HL-60/S4 treated with retinoic acid at 250 ng/mL for 4 days and 3 days (cell line): ENCODE measurements at regions not wholly inside any gene's neighbourhood (a gene's known extent, or its start where the extent isn't known, plus 50 kb on each side); places are given as distances from the start of the nearest gene placed in this dataset.
"Not testable (repeated sequence)": the region's sequence is repeated elsewhere in the genome, so short reads cannot be mapped to it uniquely, and the experiment has no call there.

Experiments used
- in situ Hi-C: fragments of 300-500 bp; cut with MboI; formaldehyde crosslinking; loops from 2 replicates; pipeline ENCODE4 v1.7.0; 2022; ENCODE audit warnings: low sequenced_read_pairs

GRCh38 chr2:150860301-150860700, 372.8 kb upstream of the RND3 start:
- in situ Hi-C loops: no loop called here

- in situ Hi-C loops: no loop called here
These were observed 372.4 kb upstream of the RND3 start for GRCh38 chr2:150859877-150860276.

- in situ Hi-C loops: no loop called here
These were observed 371.7 kb upstream of the RND3 start for GRCh38 chr2:150859162-150859561.

GRCh38 chr2:150858382-150858781, 370.9 kb upstream of the RND3 start:
- in situ Hi-C loops: no loop called here

- in situ Hi-C loops: no loop called here
These were observed 369.3 kb upstream of the RND3 start for GRCh38 chr2:150856596-150857281.

- in situ Hi-C loops: no loop called here
These were observed 365.8 kb upstream of the RND3 start for GRCh38 chr2:150853263-150853662.

GRCh38 chr2:150850641-150851040, 363.2 kb upstream of the RND3 start:
- in situ Hi-C loops: no loop called here

- in situ Hi-C loops: no loop called here
These were observed 360.1 kb upstream of the RND3 start for GRCh38 chr2:150847578-150847977.

- in situ Hi-C loops: no loop called here
These were observed 359.2 kb upstream of the RND3 start for GRCh38 chr2:150846691-150847090.

GRCh38 chr2:150832686-150833085, 345.2 kb upstream of the RND3 start:
- in situ Hi-C loops: no loop called here

- in situ Hi-C loops: no loop called here
These were observed 336.7 kb upstream of the RND3 start for GRCh38 chr2:150824118-150824517.

- in situ Hi-C loops: no loop called here
These were observed 330.0 kb upstream of the RND3 start for GRCh38 chr2:150817422-150817821.

- in situ Hi-C loops: no loop called here
These were observed 325.3 kb upstream of the RND3 start for GRCh38 chr2:150812664-150813367.

GRCh38 chr2:150812066-150812465, 324.6 kb upstream of the RND3 start:
- in situ Hi-C loops: no loop called here

GRCh38 chr2:150811259-150811855, 323.9 kb upstream of the RND3 start:
- in situ Hi-C loops: no loop called here

GRCh38 chr2:150809103-150809502, 321.6 kb upstream of the RND3 start:
- in situ Hi-C loops: no loop called here

- in situ Hi-C loops: no loop called here
These were observed 318.9 kb upstream of the RND3 start for GRCh38 chr2:150806336-150806735.

- in situ Hi-C loops: no loop called here
These were observed 316.4 kb upstream of the RND3 start for GRCh38 chr2:150803689-150804398.

- in situ Hi-C loops: no loop called here
These were observed 315.2 kb upstream of the RND3 start for GRCh38 chr2:150802635-150803034.

- in situ Hi-C loops: not testable (repeated sequence)
These were observed 308.8 kb upstream of the RND3 start for GRCh38 chr2:150796236-150796635.

GRCh38 chr2:150792780-150793300, 305.4 kb upstream of the RND3 start:
- in situ Hi-C loops: no loop called here
